GM12892 (cell line): ENCODE measurements at regions not wholly inside any gene's neighbourhood (a gene's known extent, or its start where the extent isn't known, plus 50 kb on each side); places are given as distances from the start of the nearest gene placed in this dataset.

Experiments
- POLR2A ChIP-seq: IDR thresholded peaks from 2 replicates; pipeline ENCODE4 v1.6.1; 2011; ENCODE audit warnings: low read depth, low read length, control low read depth
- POLR2AphosphoS5 ChIP-seq: IDR thresholded peaks from 2 replicates; pipeline ENCODE4 v1.6.1; 2011; ENCODE audit warnings: low read depth, low read length, control low read depth
- TAF1 ChIP-seq: IDR thresholded peaks from 2 replicates; pipeline ENCODE4 v1.6.1; 2011; ENCODE audit warnings: low read depth, mild to moderate bottlenecking, control low read depth, low read length, borderline replicate concordance

GRCh38 chr5:40106847-40107246 is 572.9 kb upstream of the PTGER4 start:
- no peak for TF ChIP-seq POLR2AphosphoS5
- no peak for TF ChIP-seq POLR2A
- TF ChIP-seq TAF1: no peak
